B cell (primary cell): ENCODE measurements at regions not wholly inside any gene's neighbourhood (a gene's known extent, or its start where the extent isn't known, plus 50 kb on each side); places are given as distances from the start of the nearest gene placed in this dataset.
"Not testable (repeated sequence)": the region's sequence is repeated elsewhere in the genome, so short reads cannot be mapped to it uniquely, and the experiment has no call there.

Experiments
- ATAC-seq: fragments of 200-7000 bp; cut with Tn5 transposase; one replicate; pipeline ENCODE4 v1.10.0; 2021; ENCODE audit warnings: low read depth, mild to moderate bottlenecking, moderate number of reproducible peaks, moderate library complexity
- CTCF ChIA-PET: fragments of 350-600 bp; sonication (Branson Sonifier 250); formaldehyde crosslinking; loops from one replicate; lab custom pipeline; 2021; ENCODE audit warnings: antibody characterized with exemption, inconsistent platforms; lab: Charles Lee
- POLR2A ChIA-PET: fragments of 350-600 bp; sonication (Branson Sonifier 250); formaldehyde crosslinking; loops from one replicate; lab custom pipeline; 2021; ENCODE audit warnings: antibody characterized with exemption; lab: Charles Lee
- DNase-seq: peaks from one replicate; pipeline ENCODE4 v3.0.0; 2013
- H2AFZ ChIP-seq: 2 replicates; pipeline ENCODE4 v1.6.1; 2012; ENCODE audit warnings: mild to moderate bottlenecking, low read depth, low read length; ENCODE audit not compliant: insufficient read depth, poor library complexity, severe bottlenecking
- H3K27ac ChIP-seq, 2 donors: 1 replicate in 1 of 2; 2 replicates in 1 of 2; pipeline ENCODE4 v1.5.1; 2012 to 2013; ENCODE audit warnings: low read length in 2 of 2, mild to moderate bottlenecking in 2 of 2, moderate library complexity in 1 of 2
- H3K27me3 ChIP-seq, 4 experiments: fragments of 200-600 bp in 1 of 4; sonication (generic) in 1 of 4; replicated peaks in 1 of 4; 1 replicate in 2 of 4; 2 replicates in 2 of 4; pipeline versions ENCODE4 v1.6.1 to v1.7.0; 2013 to 2016; ENCODE audit warnings: low read length in 3 of 4, mild to moderate bottlenecking in 2 of 4, mixed read lengths in 1 of 4, moderate library complexity in 1 of 4; ENCODE audit not compliant: insufficient read depth in 4 of 4, control insufficient read depth in 3 of 4; ENCODE audit errors: control extremely low read depth in 1 of 4
- H3K36me3 ChIP-seq, 2 experiments: replicated peaks in 1 of 2; 1 replicate in 1 of 2; 2 replicates in 1 of 2; pipeline versions ENCODE4 v1.6.1 to v1.7.1; 2013; ENCODE audit warnings: low read length in 1 of 2; ENCODE audit not compliant: insufficient read depth in 2 of 2, control insufficient read depth in 1 of 2; ENCODE audit errors: control extremely low read depth in 1 of 2, extremely low read depth in 1 of 2
- H3K4me1 ChIP-seq, 2 donors: fragments of 200-600 bp in 1 of 2; sonication (generic) in 1 of 2; 1 replicate in 1 of 2; 2 replicates in 1 of 2; pipeline versions ENCODE4 v1.5.1 to v1.6.1; 2013 to 2017; ENCODE audit warnings: low read length in 2 of 2; ENCODE audit not compliant: control insufficient read depth in 2 of 2, insufficient read depth in 2 of 2
- H3K4me2 ChIP-seq: replicated peaks from 2 replicates; pipeline ENCODE3; 2012; ENCODE audit warnings: mild to moderate bottlenecking, low read depth, low read length; ENCODE audit not compliant: poor library complexity, severe bottlenecking
- H3K4me3 ChIP-seq, 5 experiments: fragments of 200-600 bp in 1 of 5; sonication (generic) in 1 of 5; 1 replicate in 3 of 5; 2 replicates in 2 of 5; pipeline versions ENCODE4 v1.5.1 to v1.7.0; 2011 to 2016; ENCODE audit warnings: low read length in 4 of 5, mild to moderate bottlenecking in 4 of 5, low read depth in 2 of 5, control low read depth in 1 of 5, moderate library complexity in 1 of 5; ENCODE audit not compliant: insufficient read depth in 1 of 5; ENCODE audit errors: control extremely low read depth in 1 of 5, extremely low read depth in 1 of 5
- H3K79me2 ChIP-seq: fragments of 200-600 bp; sonication (generic); one replicate; pipeline ENCODE4 v1.6.0; 2016; ENCODE audit warnings: low read length; ENCODE audit not compliant: control insufficient read depth, insufficient read depth
- H3K9ac ChIP-seq: fragments of 200-600 bp; sonication (generic); 2 replicates; pipeline ENCODE4 v1.6.1; 2017; ENCODE audit warnings: mild to moderate bottlenecking, low read length, moderate library complexity
- H3K9me3 ChIP-seq, 3 donors: one replicate each; pipeline versions ENCODE4 v1.6.1 to v1.7.1; 2013; ENCODE audit warnings: low read length in 2 of 3; ENCODE audit not compliant: control insufficient read depth in 2 of 3, insufficient read depth in 1 of 3; ENCODE audit errors: control extremely low read depth in 1 of 3
- H4K20me1 ChIP-seq: 2 replicates; pipeline ENCODE4 v1.6.0; 2012; ENCODE audit warnings: mild to moderate bottlenecking, low read length; ENCODE audit not compliant: insufficient read depth, control insufficient read depth, poor library complexity, severe bottlenecking
- H3K27ac Mint-ChIP-seq: one replicate; pipeline ENCODE4 v1.8.0; 2021; ENCODE audit warnings: mixed read lengths
- H3K27me3 Mint-ChIP-seq: one replicate; pipeline ENCODE4 v1.8.0; 2021; ENCODE audit warnings: mixed read lengths
- H3K4me1 Mint-ChIP-seq: one replicate; pipeline ENCODE4 v1.8.0; 2021; ENCODE audit warnings: mixed read lengths
- H3K4me3 Mint-ChIP-seq: one replicate; pipeline ENCODE4 v1.8.0; 2021; ENCODE audit warnings: mixed read lengths
- H3K9me3 Mint-ChIP-seq: one replicate; pipeline ENCODE4 v1.8.0; 2022; ENCODE audit warnings: mixed read lengths; ENCODE audit not compliant: insufficient read depth
- CTCF ChIP-seq: fragments of 200-600 bp; IDR thresholded peaks from one replicate; pipeline ENCODE4 v1.8.0; 2022; ENCODE audit warnings: antibody characterized with exemption, mild to moderate bottlenecking
- EZH2 ChIP-seq: IDR thresholded peaks from 2 replicates; pipeline ENCODE4 v1.6.1; 2012; ENCODE audit warnings: borderline replicate concordance, low read depth, mild to moderate bottlenecking, moderate library complexity, low read length; ENCODE audit not compliant: insufficient read depth, poor library complexity, severe bottlenecking
- WGBS: methylation state at CpG from one replicate; pipeline ENCODE4 v1.1.5; 2013; ENCODE audit warnings: missing lambda C conversion rate; ENCODE audit not compliant: insufficient coverage; 5-methylcytosine and 5-hydroxymethylcytosine counted together
- intact Hi-C: fragments of 100-400 bp; cut with micrococcal nuclease; formaldehyde crosslinking; loops from one replicate; pipeline ENCODE4 v1.10.0; 2022

- no peak overlapping the region for H3K9ac ChIP-seq
- peaks cover 0 to 8% (median 0%) of the 10 kb centered on the region in 3 donors for H3K9me3 ChIP-seq
- Mint-ChIP-seq H3K4me1 (no peaks in the 10 kb centered on the region), H3K9me3 (peaks cover 2% of the 10 kb centered on the region), H3K4me3 (no peak overlapping the region), H3K27me3 (no peaks in the 10 kb centered on the region), H3K27ac (no peak overlapping the region)
- ChIA-PET POLR2A (no interaction called here), CTCF (no interaction called here)
- H3K27me3 ChIP-seq = no peaks in the 10 kb centered on the region
- no peak overlapping the region for H2AFZ ChIP-seq
- H3K4me1 ChIP-seq = no peaks in the 10 kb centered on the region
- ATAC-seq (no peak), DNase-seq (no peak)
- TF ChIP-seq CTCF (no peak), EZH2 (no peak)
- intact Hi-C loops = no loop called here
- H3K27ac ChIP-seq = no peak overlapping the region
- H3K79me2 ChIP-seq = no peaks in the 10 kb centered on the region
- H3K4me3 ChIP-seq = no peak overlapping the region
- H3K36me3 ChIP-seq = no peaks in the 10 kb centered on the region
- no peaks in the 10 kb centered on the region for H4K20me1 ChIP-seq
- no peak overlapping the region for H3K4me2 ChIP-seq
Observed at GRCh38 chr2:35495182-35495581, 860.4 kb upstream of the CRIM1 start.

- H3K4me1 Mint-ChIP-seq, H3K27ac Mint-ChIP-seq, H3K27me3 ChIP-seq, H3K9me3 ChIP-seq, H4K20me1 ChIP-seq, H2AFZ ChIP-seq, H3K4me1 ChIP-seq, POLR2A ChIA-PET, H3K79me2 ChIP-seq, H3K27ac ChIP-seq, H3K4me2 ChIP-seq, H3K4me3 Mint-ChIP-seq, H3K4me3 ChIP-seq, H3K9me3 Mint-ChIP-seq, intact Hi-C loops, ATAC-seq, H3K36me3 ChIP-seq, CTCF ChIA-PET, H3K9ac ChIP-seq, H3K27me3 Mint-ChIP-seq, DNase-seq: not testable (repeated sequence)
- WGBS = 67% methylated on average over 2 of the region's 2 CpGs
Observed at GRCh38 chr2:35478121-35478520, 877.5 kb upstream of the CRIM1 start.
